ENCODE measurements at regions not wholly inside any gene's neighbourhood (a gene's known extent, or its start where the extent isn't known, plus 50 kb on each side); places are given as distances from the start of the nearest gene placed in this dataset.

DNA sequence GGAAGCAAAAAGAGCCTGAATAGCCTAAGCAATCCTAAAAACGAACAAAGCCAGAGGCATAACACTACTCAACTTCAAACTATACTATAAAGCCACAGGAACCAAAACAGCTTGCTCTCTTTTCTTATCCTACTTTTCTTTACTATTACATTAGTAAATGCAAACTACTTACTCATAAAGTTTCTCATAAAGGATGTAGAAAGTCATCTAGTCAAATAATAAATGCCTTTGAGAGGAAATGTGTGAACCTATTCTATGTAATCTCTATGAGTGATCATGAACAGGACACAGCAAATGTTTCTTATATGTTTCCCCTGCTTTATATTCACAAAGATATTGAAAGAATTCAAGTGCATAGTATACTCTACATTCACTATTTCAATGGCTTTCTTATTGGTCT is 176.9 kb upstream of the MDGA2 start:
- TF ChIP-seq EZH2 (IDR thresholded peaks at IDR 0.05) (no peak), CTCF (IDR thresholded peaks at IDR 0.05) (no peak), EZH2phosphoT487 (IDR thresholded peaks at IDR 0.05) (no peak)

All from neural progenitor cell (in vitro differentiated cells).